ENCODE measurements at regions not wholly inside any gene's neighbourhood (a gene's known extent, or its start where the extent isn't known, plus 50 kb on each side); places are given as distances from the start of the nearest gene placed in this dataset.

DNA sequence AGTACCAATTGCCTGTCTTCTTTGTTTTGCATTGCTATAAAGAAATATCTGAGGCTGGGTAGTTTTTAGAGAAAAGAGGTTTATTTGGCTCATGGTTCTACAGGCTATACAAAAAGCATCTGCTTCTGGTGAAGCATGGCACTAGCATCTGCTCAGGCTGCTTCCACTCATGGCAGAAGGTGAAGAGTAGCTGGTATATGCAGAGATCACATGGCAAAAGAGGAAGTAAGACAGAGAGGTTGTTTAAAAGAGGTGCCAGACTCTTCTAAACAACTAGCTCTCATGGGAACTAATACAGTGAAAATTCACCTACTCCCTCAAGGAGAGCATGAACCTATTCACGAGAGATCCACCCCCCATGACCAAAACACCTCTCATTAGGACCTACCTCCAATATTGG is 56.7 kb upstream of the GUCA2B start:
- no peak for DNase-seq

DNA sequence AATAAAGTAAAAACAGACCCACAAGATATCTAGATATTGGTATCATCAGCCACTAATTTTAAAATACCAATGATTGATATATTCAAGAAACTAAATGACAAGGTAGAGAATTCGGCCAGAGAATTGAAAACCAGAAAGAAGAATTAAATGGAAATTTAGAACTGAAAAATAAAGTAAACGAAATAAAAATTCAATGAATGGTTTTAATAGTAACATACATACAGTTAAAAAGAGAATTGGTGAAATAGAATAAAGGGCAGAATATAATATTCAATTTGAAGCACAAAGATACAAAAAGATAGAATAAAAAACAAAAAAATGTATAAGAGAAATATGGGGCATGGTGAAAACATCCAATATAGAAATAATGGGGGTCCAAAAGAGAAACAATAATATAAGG is 64.0 kb upstream of the GUCA2B start:
- DNase-seq: no peak

DNA sequence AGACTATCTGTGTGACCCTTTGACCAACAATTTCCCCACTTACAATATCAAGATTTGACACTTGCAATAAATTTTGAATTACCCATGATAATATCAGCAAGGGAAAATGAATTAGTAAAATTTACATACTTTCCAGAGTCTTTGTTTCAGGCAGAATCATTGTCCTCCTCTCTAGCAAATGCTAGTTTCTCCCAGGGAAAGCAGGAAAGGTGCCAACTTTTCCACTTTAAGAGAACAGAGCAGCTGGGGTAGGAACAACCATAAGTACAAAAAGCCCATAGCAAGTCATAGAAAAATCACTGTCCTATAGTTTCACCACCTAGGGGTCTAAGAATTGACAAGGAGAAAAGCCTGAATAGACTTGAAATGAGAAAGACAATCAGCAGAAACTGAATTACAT is 67.1 kb upstream of the GUCA2B start:
- no peak for DNase-seq

DNA sequence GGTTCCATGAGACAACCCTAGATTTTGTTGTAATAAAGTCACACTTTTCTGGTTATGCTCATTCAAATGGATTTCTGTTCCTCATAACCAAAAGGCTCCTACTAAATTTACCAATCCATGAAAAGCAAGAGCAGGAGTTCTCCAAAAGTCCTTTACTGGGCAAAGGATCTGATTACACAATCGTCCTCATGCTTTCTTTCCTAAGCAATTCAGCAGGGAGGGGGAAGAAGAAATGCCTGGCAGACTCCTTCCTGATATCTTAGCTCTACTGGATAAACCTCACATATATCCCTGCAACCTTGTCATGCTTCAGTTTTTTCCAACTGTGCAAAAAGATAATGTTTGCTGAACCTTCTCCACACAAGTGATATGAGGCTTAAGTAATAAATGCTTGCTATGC is 67.6 kb upstream of the GUCA2B start:
- no peak for DNase-seq

DNA sequence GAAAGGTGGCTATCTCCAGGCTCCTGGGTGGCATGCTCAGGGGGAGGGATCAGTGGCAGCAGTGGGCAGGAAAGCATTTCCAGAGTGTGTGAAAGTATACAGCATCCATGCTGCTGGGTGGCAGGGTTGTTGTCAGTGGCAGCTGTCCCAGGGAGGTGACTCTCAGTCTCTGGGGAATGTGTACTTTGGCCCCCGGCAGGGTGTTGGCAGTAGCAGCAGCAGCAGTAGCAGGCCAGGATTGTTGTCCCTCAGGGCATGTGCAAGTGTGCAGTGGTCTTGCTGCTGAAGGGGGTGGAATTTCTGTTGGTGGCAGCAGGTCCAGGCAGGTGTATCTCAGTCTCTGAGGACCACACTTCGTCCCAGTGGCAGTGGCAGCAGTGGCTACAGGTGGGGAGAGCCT is 71.7 kb upstream of the GUCA2B start:
- no peak for DNase-seq

DNA sequence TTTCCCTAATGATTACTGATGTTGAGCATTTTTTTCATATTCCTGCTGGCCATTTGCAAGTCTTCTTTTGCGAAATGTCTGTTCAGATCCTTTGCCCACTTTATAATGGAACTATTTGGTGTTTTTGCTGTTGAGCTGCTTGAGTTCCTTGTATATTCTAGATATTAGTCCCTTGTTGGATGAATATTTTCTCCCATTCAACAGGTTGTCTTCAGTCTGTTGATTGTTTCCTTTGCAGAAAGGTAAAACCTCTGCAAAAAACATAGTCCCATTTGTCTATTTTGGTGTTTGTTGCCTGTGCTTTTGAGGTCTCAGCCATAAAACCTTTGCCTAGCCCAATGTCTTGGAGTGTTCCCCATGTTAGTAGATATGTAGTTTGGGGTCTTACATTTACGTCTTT is 78.0 kb upstream of the GUCA2B start:
- no peak for DNase-seq

DNA sequence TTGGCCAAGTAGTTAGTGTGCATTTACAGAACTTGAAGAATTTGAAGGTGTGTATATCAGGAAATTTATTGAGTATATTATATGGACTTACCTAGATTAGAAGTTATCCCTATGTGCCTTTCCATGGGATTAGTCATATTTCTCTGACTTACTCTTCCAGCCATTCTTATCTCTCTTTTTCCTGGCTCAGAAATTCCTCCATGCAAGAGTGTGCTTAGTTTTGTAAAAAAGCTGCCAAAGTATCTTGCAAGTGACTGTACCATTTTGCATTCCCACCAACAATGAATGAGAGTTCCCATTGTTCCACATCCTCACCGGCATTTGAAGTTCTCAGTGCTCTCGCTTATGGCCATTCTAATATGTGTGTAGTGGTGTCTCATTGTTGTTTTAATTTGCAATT is 82.2 kb upstream of the GUCA2B start:
- DNase-seq: no peak

DNA sequence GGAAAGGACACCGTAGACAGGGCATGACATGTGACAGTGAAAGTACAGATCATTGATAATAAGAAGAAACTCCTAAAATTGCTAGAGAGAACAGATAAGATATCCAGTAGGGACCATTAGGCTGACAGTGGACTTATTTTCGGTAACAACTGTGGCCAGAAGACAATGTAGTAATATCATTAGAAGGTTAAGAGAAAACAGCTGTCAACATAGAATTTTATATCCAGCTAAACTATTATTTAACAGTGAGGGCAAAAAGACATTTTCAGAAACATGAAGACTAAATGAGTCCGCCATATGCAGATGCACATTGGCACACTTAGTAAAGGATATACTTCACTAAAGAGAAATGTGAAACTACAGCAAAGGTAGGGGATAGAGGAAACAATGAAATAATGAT is 95.4 kb upstream of the GUCA2B start:
- DNase-seq: no peak

DNA sequence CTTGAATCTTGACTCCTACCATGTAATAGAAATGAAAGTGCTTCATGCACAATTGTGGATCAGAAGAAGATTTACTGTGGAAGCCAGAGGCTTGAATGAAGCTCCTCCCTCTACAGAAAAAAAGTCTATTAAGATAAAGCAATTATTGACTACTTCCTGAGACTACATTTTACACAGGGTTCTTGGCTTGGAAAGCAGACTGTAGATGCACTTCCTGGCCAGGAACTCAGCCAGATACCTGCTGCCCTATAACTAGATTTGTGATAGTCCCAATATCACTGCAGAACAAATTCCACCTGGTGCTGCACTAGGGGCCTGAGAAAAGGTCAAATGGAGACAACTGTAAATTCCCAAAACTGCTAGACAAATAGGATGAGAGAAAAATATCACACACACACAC is 96.8 kb upstream of the GUCA2B start:
- no peak for DNase-seq

DNA sequence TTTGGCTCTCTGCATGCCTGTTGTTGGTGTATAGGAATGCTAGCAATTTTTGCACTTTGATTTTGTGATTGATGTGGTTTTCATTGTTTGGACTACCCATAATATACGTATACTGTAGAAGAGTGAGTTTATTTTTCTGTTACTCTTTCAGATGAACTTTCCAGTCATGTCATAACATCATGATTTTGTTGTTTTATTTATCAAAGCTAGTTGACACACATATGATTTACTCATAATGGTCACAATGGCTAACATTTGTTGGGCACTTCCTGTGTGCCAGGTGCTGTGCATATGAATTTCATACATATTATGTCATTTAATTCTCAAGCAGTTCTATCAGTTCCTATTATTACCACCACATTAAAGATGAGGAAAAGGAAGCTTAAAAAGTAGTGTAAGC is 98.1 kb upstream of the GUCA2B start:
- DNase-seq: no peak

DNA sequence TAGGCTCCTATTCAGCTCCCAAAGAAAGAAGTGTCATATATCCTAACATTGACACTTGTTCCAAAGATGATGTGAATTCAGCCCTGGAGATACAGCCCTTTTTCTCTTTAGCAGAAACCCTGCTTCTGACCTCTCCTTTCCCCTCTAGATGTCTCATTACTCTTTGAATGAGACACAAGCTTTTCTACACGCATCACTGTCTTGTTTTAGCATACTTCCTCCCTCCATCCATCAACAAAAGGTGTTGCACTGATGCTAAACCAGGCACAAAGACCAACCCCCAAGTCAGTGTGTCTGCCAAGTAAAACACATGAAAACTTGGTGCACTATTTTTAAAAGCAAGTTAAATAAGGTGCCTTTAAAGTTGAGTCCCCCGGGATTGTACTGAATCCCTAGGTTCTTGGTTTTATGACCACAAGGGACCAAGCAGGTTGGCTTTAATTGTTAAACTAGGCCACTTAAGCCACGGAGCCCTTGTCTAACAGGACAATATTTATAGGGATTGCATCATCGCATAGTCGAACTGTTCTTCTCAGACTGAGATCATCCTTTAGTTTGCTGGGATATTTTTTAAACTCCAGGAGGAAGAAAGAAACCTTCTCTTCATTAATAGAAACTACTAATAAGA is 101.0 kb upstream of the GUCA2B start:
- DNase-seq: no peak

DNA sequence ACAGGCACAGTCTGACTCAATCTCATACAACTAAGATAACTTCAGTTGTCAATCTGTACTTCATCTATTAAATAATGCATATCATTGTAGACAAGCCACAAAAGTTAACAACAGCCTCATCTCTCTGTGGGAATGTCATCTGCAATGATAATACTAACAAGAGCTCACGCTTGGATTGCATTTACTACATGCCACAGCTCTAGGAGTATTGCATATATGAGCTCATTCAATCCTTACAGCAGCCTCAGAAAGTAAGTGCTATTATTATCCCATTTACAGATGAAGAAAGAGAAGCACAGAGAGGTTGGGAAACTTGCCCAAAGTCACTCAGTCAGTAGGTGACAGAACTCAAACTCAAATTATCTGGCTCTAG is 105.7 kb upstream of the GUCA2B start:
- DNase-seq: no peak

DNA sequence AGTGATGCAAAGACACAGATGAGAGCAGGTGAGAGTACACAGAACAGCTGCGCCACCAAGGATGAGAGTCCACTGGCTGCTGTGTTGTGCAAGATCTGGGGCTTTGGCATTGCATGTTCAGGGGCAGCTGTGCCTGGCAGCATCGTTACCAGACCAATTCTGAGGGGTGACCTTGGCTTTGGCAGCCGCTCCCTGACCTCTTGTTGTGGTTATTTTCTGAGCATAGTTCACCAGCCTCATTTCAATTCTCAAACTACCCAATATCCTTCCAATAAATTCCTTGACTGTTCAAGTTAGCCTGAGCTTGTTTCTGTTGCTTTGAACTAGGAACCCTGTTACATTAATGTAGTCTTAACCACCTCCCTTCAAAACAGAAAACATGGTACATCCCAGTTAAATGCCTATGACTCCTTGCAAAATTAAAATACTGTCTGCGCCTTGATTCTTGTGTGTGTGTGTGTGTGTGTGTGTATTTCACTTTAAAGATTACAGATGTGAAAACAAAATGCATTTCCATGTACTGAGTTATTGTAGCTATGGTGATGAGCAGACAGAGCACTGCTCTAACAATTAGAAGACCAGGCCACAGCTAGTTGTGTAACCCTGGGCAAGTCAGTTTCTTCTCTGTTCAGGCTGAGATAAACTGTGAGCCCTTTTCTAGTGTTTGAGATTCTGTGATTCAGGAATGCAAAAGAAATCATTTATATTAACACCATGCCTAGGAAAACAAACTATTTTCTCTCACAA is 106.3 kb upstream of the GUCA2B start:
- no peak for DNase-seq

DNA sequence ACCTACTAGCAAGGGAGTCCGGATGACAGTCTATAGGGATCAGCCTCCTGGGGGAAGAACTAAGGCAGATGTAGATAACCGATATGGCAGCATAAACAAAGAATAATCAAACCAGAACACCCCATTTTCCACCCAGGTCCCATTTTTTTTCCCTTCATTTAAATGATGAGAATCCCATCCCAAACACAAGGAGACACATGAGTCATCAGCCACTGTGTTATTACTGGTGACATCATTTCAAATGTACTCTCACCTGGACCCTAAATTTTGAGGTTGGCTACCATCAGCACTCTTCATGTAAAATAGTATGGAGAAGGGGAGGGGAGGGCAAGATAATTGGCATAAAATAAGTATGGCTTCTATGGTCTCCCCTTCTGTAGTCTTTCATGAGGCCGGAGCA is 108.9 kb upstream of the GUCA2B start:
- DNase-seq: no peak

DNA sequence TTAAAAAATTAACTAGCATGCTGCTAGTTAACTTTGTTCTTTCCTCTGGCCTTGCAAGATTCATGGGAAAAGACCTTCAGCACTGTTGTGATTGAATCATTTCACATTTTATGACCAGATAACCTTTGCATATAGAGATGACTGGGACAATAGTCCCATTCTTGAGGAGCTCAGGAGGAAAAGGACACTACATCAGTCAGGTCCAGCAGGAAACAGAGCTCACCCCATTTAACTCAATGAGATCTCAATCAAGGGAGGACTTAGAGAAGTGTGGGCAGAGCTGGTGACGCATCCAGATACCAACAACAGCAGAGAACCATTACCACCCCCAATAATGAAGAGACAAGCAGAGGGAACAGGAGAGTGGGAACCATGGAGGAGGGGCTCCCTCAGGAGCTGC is 109.4 kb upstream of the GUCA2B start:
- no peak for DNase-seq

DNA sequence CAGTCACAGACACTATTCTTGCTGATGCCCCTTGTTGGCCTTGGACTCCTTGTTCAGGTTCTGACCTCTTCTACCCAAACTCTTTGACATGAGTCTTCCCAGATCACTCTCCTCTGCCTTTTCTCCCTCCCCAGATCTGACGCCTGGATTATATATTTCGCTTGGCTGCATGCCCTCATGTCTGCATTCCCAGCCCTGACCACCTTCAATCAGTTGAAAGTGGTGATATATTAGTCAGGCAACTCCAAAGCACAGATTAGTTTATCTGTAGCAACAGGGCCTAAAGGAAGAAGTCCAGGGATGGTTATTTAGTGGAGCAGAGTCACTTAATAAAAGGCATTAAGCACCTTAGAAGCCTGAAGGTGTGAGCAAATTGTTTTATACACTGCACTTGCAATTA is 110.0 kb upstream of the GUCA2B start:
- peak; percentile 26 for DNase-seq

DNA sequence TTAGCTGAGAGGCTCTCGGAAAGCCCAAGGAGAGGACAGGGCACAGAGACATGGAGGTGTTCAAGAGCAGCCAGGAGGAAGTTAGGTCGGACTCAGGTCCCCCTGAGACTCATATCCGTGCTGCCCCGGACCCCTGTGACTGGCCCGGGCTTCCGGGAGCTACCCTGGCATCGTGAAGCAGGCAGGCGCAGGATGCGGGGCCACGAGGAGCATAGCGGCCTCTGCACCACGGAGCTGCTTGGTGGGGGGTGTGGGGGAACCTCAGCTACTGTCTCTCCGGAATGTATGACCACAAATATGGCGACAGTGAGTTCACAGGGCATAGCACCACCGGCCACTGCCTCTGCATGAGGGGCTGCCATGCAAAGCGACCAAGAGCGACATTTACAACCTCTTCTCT is 112.2 kb upstream of the GUCA2B start:
- no peak for DNase-seq

DNA sequence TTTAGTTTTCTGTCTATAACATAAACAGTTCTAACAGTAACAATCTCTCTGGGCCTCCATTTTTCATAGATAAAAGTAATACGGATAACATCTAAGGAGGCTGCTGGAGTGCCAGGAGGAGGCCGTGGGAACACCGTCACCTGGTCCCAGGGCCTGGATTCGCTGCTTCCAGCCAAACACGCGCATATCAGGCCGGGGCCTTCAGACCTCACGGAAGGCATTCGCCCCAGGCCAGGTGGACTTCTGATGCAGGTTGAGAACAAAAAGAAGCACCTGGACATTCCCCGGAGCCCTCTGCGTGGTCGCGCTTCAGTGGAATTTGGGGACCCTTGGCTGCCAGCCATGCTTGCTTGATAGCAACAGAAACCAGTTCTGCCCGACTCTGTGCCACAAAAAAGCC is 113.1 kb upstream of the GUCA2B start:
- DNase-seq: no peak

DNA sequence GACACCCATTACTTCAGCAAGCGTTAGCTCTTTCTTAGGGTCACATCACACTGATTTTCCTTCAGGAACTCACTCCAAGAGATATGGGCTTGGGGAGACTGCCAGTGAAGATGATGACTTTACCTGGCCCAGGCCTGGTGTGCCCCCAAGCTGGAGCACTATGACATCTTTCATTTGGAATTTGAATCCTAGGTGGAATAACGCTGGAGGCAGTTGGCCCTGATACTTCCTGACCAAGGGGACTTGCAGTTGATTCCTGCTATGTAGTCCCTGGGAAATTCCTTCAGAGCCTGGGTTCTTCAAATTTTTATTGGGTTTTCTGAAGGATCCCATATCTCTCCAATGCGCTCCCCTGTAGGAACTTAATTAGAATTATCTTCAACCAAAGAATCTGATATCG is 114.9 kb upstream of the GUCA2B start:
- DNase-seq: no peak

DNA sequence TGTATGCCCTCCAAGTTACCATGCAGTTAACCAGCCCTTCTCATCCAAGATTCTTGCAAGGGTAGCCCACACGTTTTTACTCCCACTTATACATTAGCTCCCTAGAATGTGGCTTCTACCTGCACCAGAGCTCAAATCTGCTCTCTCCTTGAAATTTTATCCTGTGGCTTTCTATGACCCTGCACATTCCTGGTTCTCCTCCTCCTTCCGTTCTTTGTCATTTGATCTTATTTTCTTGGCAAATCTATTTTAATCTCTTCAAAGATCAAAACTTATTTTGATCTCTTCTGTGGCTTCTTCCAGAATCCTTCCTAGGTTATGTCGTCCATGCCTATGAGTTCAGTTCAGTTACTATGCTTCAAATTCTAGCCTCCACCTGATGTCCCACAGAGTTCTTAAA is 115.6 kb upstream of the GUCA2B start:
- DNase-seq: peak; percentile 12

DNA sequence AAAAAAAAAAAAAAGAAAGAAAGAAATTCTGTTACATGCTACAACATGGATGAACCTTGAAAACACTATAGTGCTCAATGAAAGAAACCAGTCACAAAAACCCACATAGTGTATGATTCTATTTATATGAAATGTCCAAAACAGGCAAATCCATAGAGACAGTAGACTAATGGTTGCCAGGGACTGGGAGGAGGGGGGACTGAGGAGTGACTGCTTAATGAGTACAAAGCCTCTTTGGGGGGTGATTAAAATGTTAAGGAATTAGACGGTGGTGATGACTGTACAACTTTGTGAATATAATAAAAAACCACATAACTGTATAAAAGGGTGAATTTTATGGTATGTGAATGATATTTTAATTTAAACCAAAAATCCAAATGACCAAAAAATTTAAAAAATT is 116.0 kb upstream of the GUCA2B start:
- peak; percentile 74 for DNase-seq

DNA sequence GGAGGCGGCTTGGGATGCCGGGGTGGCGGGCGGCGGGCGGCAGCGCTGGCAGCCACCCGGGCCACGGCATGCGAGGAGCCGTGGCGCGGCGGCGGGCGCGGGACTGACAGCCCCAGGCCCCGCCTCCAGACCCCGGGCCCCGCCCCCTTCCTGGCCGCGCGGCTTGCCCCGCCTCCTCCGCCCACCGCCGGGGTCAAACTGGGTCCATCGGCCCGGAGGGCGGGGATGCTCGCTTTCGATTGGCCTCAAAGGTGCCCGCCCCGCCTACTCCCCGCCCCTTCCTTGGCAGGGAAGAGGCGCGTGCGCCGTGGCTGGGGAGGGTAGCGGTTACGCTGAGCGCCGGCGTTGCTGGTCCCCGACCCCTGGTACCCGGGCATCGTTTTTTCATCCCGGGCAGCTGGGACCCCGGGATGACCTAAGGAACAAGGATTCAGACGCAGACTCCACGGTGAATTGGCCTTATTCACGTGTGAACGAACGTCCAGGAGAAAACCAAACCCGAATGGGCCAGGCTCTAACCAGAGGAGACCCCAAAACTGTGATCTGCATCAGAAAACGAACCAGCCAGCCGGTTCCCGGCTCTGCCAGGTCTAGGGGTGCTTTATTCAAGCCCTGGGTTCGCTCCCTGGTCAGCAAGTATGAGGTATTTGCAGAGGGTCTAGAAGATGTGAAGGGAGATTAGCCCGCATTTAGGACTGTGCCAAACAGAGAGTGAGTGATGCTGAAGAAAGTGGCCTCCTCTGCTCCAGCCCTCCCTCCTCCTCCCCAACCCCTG is 117.2 kb upstream of the GUCA2B start:
- DNase-seq: peak; percentile 94

DNA sequence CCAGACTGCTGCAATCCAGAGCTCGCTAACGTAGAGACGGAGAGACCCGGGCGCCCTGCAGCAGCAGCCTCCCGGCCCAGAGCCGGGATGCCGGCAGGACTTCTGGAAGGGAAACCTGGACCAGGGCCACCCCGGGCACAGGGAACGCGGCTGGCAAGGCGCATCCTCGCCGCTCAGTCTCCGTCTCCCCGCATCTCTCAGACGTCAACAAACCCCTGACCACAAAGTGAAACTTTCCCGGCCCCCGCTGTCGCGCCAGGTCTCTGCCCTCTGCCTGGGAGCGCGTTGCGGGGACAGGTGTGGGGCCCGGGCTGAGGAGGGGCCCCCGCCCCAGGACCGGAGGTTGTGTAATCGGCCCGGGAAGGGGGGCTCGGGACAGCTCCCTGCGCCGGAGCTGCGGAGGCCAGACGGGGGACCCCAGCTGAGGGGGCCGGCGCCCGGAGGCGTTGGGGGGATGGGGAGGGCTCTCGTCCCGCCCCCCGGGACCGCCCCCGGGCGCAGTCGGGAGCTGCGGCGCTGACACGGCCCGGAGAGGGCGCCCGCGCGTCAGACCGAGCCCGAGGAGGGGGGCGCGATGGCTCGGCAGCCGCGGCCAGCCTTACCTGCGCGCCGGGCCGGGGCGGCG is 116.6 kb upstream of the HIVEP3 start:
- DNase-seq: peak; percentile 33

DNA sequence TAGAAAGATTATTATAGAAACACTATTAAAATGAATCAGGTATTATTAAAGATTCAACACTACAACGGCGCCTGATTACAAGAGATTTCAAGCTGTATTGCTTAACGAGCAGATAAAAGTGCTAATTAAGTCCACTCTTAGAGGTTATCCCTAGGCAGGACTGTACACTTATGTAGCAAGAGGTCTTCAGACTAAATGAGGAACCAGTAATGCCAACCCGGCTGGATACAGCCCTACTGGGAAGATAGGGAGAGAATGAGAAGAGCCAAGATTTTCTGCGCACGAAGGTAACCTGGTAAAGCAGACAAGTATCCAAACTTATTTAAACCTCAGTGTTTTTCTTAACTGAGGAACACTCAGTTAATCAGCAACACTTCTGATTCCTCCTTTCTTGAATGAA is 115.7 kb upstream of the HIVEP3 start:
- no peak for DNase-seq
